K562 (cell line): ENCODE measurements at regions not wholly inside any gene's neighbourhood (a gene's known extent, or its start where the extent isn't known, plus 50 kb on each side); places are given as distances from the start of the nearest gene placed in this dataset.

Experiments used
- ATAC-seq: fragments of 200-7000 bp; cut with Tn5 transposase; 3 replicates; pipeline ENCODE4 v1.9.1; 2020; ENCODE audit warnings: moderate library complexity
- BruUV-seq: library from RNA; stranded (reverse); fragments of 400-500 nt; replicated peaks from 2 replicates; lab custom pipeline; 2021; lab: Mats Ljungman, UMichigan
- CTCF ChIA-PET: fragments of 300-600 bp; formaldehyde crosslinking; extraction: SDS; loops from one replicate; lab custom pipeline; 2021; ENCODE audit warnings: low intra/inter-chr PET ratio; lab: Yijun Ruan, JAX
- POLR2A ChIA-PET: fragments of 300-600, 350-650 bp; sonication (Branson Sonifier 250); formaldehyde crosslinking; extraction: SDS; loops from one replicate; lab custom pipeline; 2021; ENCODE audit warnings: antibody characterized with exemption, inconsistent platforms; lab: Yijun Ruan, JAX
- DNase-seq, 4 experiments: peaks; one replicate each; pipeline versions ENCODE4 v3.0.0 to v3.0.0-alpha.2; 2011 to 2018; ENCODE audit warnings: low spot score in 3 of 4, mixed read lengths in 3 of 4; ENCODE audit errors: extremely low read depth in 1 of 4
- FAIRE-seq: peaks from 2 replicates; lab custom pipeline; 2011; peaks lifted over from hg19 to GRCh38; lab: Jason Lieb, UNC
- H2AFZ ChIP-seq: 2 replicates; pipeline ENCODE4 v1.6.0; 2011; ENCODE audit warnings: low read depth, low read length, control low read depth, inconsistent platforms
- H3K27ac ChIP-seq: fragments of 200-600 bp; 3 replicates; pipeline ENCODE4 v1.8.0; 2011; ENCODE audit warnings: low read depth, mild to moderate bottlenecking, control low read depth, inconsistent platforms, low read length, moderate library complexity, mixed read lengths; ENCODE audit errors: extremely low read depth
- H3K27me3 ChIP-seq, 2 experiments: fragments of 300-600 bp in 1 of 2; 2 replicates in 1 of 2; 3 replicates in 1 of 2; pipeline versions ENCODE4 v1.6.0 to v1.8.0; 2011; ENCODE audit warnings: inconsistent platforms in 2 of 2, low read length in 2 of 2, mild to moderate bottlenecking in 1 of 2, mixed read lengths in 1 of 2, moderate library complexity in 1 of 2; ENCODE audit not compliant: control insufficient read depth in 2 of 2, insufficient read depth in 2 of 2
- H3K36me3 ChIP-seq: fragments of 300-600 bp; 3 replicates; pipeline ENCODE4 v1.8.0; 2011; ENCODE audit warnings: mild to moderate bottlenecking, low read length, inconsistent platforms; ENCODE audit not compliant: control insufficient read depth, insufficient read depth
- H3K4me1 ChIP-seq, 2 experiments: fragments of 200-600 bp in 1 of 2; replicated peaks in 1 of 2; 2 replicates in 1 of 2; 3 replicates in 1 of 2; pipeline versions ENCODE4 v1.5.1 to v1.8.0; 2011; ENCODE audit warnings: inconsistent platforms in 2 of 2, low read length in 2 of 2, mild to moderate bottlenecking in 1 of 2, mixed read lengths in 1 of 2, moderate library complexity in 1 of 2; ENCODE audit not compliant: control insufficient read depth in 2 of 2, insufficient read depth in 2 of 2
- H3K4me2 ChIP-seq: 2 replicates; pipeline ENCODE4 v1.6.1; 2011; ENCODE audit warnings: low read length, control low read depth, inconsistent platforms, mixed read lengths; ENCODE audit not compliant: insufficient read depth
- H3K4me3 ChIP-seq: fragments of 200-600 bp; sonication (generic), shearing (Covaris generic); 2 replicates; pipeline ENCODE4 v1.5.1; 2016; ENCODE audit warnings: control low read depth, inconsistent platforms
- H3K79me2 ChIP-seq: fragments of 200-600 bp; 3 replicates; pipeline ENCODE4 v1.8.0; 2011; ENCODE audit warnings: low read length, inconsistent platforms; ENCODE audit not compliant: control insufficient read depth, insufficient read depth
- H3K9ac ChIP-seq, 2 experiments: 2 replicates each; pipeline versions ENCODE4 v1.6.0 to v1.6.1; 2011; ENCODE audit warnings: low read depth in 2 of 2, low read length in 2 of 2, control low read depth in 1 of 2, inconsistent platforms in 1 of 2, mild to moderate bottlenecking in 1 of 2, mixed read lengths in 1 of 2; ENCODE audit not compliant: insufficient read depth in 1 of 2
- H3K9me1 ChIP-seq: one replicate; pipeline ENCODE4 v1.6.0; 2011; ENCODE audit warnings: inconsistent platforms, mild to moderate bottlenecking, low read length, moderate library complexity; ENCODE audit not compliant: control insufficient read depth, insufficient read depth
- H3K9me3 ChIP-seq: replicated peaks from 2 replicates; pipeline ENCODE4 v1.5.1; 2011; ENCODE audit warnings: low read depth, low read length, inconsistent platforms; ENCODE audit not compliant: control insufficient read depth, insufficient read depth
- H4K20me1 ChIP-seq: replicated peaks from 2 replicates; pipeline ENCODE4 v1.6.1; 2011; ENCODE audit warnings: low read length, inconsistent platforms, mixed read lengths; ENCODE audit not compliant: control insufficient read depth, insufficient read depth
- ETS2 ChIP-seq: IDR thresholded peaks from 2 replicates; pipeline ENCODE4 v1.6.1; 2016; ENCODE audit warnings: borderline replicate concordance, missing genetic modification characterization, mild to moderate bottlenecking, moderate library complexity, missing compliant biosample characterization; ENCODE audit not compliant: poor library complexity, severe bottlenecking
- FOXM1 ChIP-seq, 2 experiments: fragments of 450-650 bp in 1 of 2; sonication (generic) in 1 of 2; formaldehyde crosslinking in 1 of 2; IDR thresholded peaks; 2 replicates each; pipeline versions ENCODE4 v1.6.1 to v1.9.0; 2017 to 2022; ENCODE audit warnings: low read depth in 2 of 2, mild to moderate bottlenecking in 2 of 2, missing genetic modification reagents in 1 of 2, moderate library complexity in 1 of 2
- MEIS2 ChIP-seq: fragments of 450-650 bp; IDR thresholded peaks from 2 replicates; pipeline ENCODE4 v1.6.1; 2014; ENCODE audit warnings: mild to moderate bottlenecking; ENCODE audit not compliant: partially characterized antibody
- PRMT5 ChIP-seq: sonication (generic); formaldehyde crosslinking; IDR thresholded peaks from 2 replicates; pipeline ENCODE4 v1.5.0; 2020; ENCODE audit warnings: missing genetic modification reagents
- RAD21 ChIP-seq, 2 experiments: fragments of 250-450 bp in 1 of 2; fragments of 450-650 bp in 1 of 2; sonication (Bioruptor Pico) in 1 of 2; formaldehyde crosslinking in 1 of 2; IDR thresholded peaks in 1 of 2; conservative IDR thresholded peaks in 1 of 2; 2 replicates each; pipeline versions ENCODE4 v1.4.0 to v1.8.0; 2020 to 2022; ENCODE audit warnings: mild to moderate bottlenecking in 2 of 2, moderate library complexity in 1 of 2
- RAD51 ChIP-seq: fragments of 450-650 bp; IDR thresholded peaks from 2 replicates; pipeline ENCODE4 v1.7.1; 2016; ENCODE audit warnings: low read depth, mild to moderate bottlenecking, borderline replicate concordance
- ZNF121 ChIP-seq: sonication (generic); formaldehyde crosslinking; conservative IDR thresholded peaks from 2 replicates; pipeline ENCODE4 v1.8.0; 2022; ENCODE audit warnings: missing genetic modification reagents
- ZNF224 ChIP-seq: sonication (generic); formaldehyde crosslinking; IDR thresholded peaks from 2 replicates; pipeline ENCODE4 v1.8.0; 2022; ENCODE audit warnings: mild to moderate bottlenecking, missing genetic modification reagents
- ZNF511 ChIP-seq: sonication (generic); formaldehyde crosslinking; IDR thresholded peaks from 2 replicates; pipeline ENCODE4 v1.8.0; 2022; ENCODE audit warnings: mild to moderate bottlenecking, missing genetic modification reagents
- WGBS: fragments of 100-300 bp; shearing (Covaris generic); methylation state at CpG from one replicate; pipeline ENCODE4 v1.1.6; 2016; ENCODE audit warnings: low coverage, mixed read lengths; ENCODE audit not compliant: insufficient coverage; ENCODE audit errors: missing lambda C conversion rate; 5-methylcytosine and 5-hydroxymethylcytosine counted together
- in situ Hi-C: fragments of 300-500 bp; cut with MboI; formaldehyde crosslinking; loops from 4 replicates; pipeline ENCODE4 v1.15.0; 2018; ENCODE audit warnings: inconsistent platforms, mixed read lengths
- intact Hi-C: fragments of 100-400 bp; cut with micrococcal nuclease; formaldehyde crosslinking; loops from 2 replicates; pipeline ENCODE4 v1.14.2; 2022

GRCh38 chr2:56455642-56456041 is 271.9 kb downstream of the CCDC85A start (continued):
- no peak for TF ChIP-seq ZNF121
- no peak for TF ChIP-seq ETS2 (tag)
- TF ChIP-seq ZNF224 (CRISPR knock-in tag) = no peak
- no peak for TF ChIP-seq RAD51

- ATAC-seq (no peak), DNase-seq (no peak), FAIRE-seq (no peak)
- H2AFZ ChIP-seq = no peak overlapping the region
- H3K27me3 ChIP-seq = no peaks in the 10 kb centered on the region
- intact Hi-C loops (no loop called here), in situ Hi-C loops (no loop called here)
- H3K79me2 ChIP-seq = no peaks in the 10 kb centered on the region
- H3K4me1 ChIP-seq = no peaks in the 10 kb centered on the region
- H3K27ac ChIP-seq = no peak overlapping the region
- WGBS = 0% methylated on average over 1 of the region's 1 CpG
- POLR2A ChIA-PET = no interaction called here
- H3K9me1 ChIP-seq = no peaks in the 10 kb centered on the region
- no peak overlapping the region for H3K4me2 ChIP-seq
- BruUV-seq = no TSS peak
- H3K9ac ChIP-seq = no peak overlapping the region
- CTCF ChIA-PET = no interaction called here
- no peaks in the 10 kb centered on the region for H4K20me1 ChIP-seq
- H3K36me3 ChIP-seq = no peaks in the 10 kb centered on the region
- no peaks in the 10 kb centered on the region for H3K9me3 ChIP-seq
- H3K4me3 ChIP-seq = no peak overlapping the region
- TF ChIP-seq FOXM1 (IDR thresholded peaks at IDR 0.05; ENCODE audit: low read depth) (no peak), FOXM1 (CRISPR knock-in tag; IDR thresholded peaks at IDR 0.05; ENCODE audit: low read depth) (no peak), PRMT5 (no peak), MEIS2 (no peak), ZNF511 (CRISPR knock-in tag) (no peak), RAD21 (CRISPR knock-in tag; conservative IDR thresholded peaks at IDR 0.05 in 1 of 2, IDR thresholded peaks at IDR 0.05 in 1 of 2) (no peak)
Observed at GRCh38 chr2:56456791-56457190, 273.0 kb downstream of the CCDC85A start.
